Caco-2 (cell line): ENCODE measurements at regions not wholly inside any gene's neighbourhood (a gene's known extent, or its start where the extent isn't known, plus 50 kb on each side); places are given as distances from the start of the nearest gene placed in this dataset.

Experiments
- BruUV-seq: library from RNA; stranded (reverse); fragments of 400-500 nt; replicated peaks from 2 replicates; lab custom pipeline; 2021; lab: Mats Ljungman, UMichigan
- CTCF ChIA-PET: fragments of 300-600 bp; sonication (Branson Sonifier 250); formaldehyde crosslinking; loops from one replicate; lab custom pipeline; 2022; ENCODE audit warnings: antibody characterized with exemption; lab: Charles Lee
- POLR2A ChIA-PET: fragments of 300-600 bp; sonication (Branson Sonifier 250); formaldehyde crosslinking; loops from one replicate; lab custom pipeline; 2022; ENCODE audit warnings: antibody characterized with exemption; lab: Charles Lee
- DNase-seq, 2 experiments: peaks; one replicate each; pipeline versions ENCODE4 v3.0.0 to v3.0.0-alpha.2; 2020 to 2022
- H3K27me3 ChIP-seq: replicated peaks from 2 replicates; pipeline ENCODE4 v1.6.0; 2011; ENCODE audit warnings: low read length; ENCODE audit not compliant: control insufficient read depth, insufficient read depth
- H3K36me3 ChIP-seq: 2 replicates; pipeline ENCODE4 v1.5.1; 2011; ENCODE audit warnings: low read length; ENCODE audit not compliant: control insufficient read depth, insufficient read depth
- H3K4me1 ChIP-seq: fragments of 250-450 bp; sonication (Bioruptor Pico); 2 replicates; pipeline ENCODE4 v1.5.1; 2020; ENCODE audit warnings: mild to moderate bottlenecking
- H3K4me3 ChIP-seq: 2 replicates; pipeline ENCODE4 v1.5.1; 2011; ENCODE audit warnings: low read depth, mild to moderate bottlenecking, control low read depth, low read length
- H3K9me3 ChIP-seq: fragments of 250-450 bp; sonication (Bioruptor Pico); 2 replicates; pipeline ENCODE4 v1.5.1; 2020; ENCODE audit warnings: mild to moderate bottlenecking, moderate library complexity
- H3K27ac Mint-ChIP-seq: one replicate; pipeline ENCODE4 v1.8.0; 2022; ENCODE audit warnings: mixed read lengths; ENCODE audit not compliant: unreplicated experiment
- H3K27me3 Mint-ChIP-seq: one replicate; pipeline ENCODE4 v1.8.0; 2022; ENCODE audit warnings: mixed read lengths; ENCODE audit not compliant: insufficient read depth, unreplicated experiment
- H3K36me3 Mint-ChIP-seq: one replicate; pipeline ENCODE4 v1.8.0; 2022; ENCODE audit warnings: mild to moderate bottlenecking, mixed read lengths; ENCODE audit not compliant: insufficient read depth, unreplicated experiment
- H3K4me1 Mint-ChIP-seq: one replicate; pipeline ENCODE4 v1.8.0; 2022; ENCODE audit warnings: low read depth, mixed read lengths; ENCODE audit not compliant: unreplicated experiment
- H3K4me3 Mint-ChIP-seq: one replicate; pipeline ENCODE4 v1.8.0; 2022; ENCODE audit warnings: mild to moderate bottlenecking, moderate library complexity, mixed read lengths; ENCODE audit not compliant: unreplicated experiment
- H3K9me3 Mint-ChIP-seq: one replicate; pipeline ENCODE4 v1.8.0; 2022; ENCODE audit warnings: mixed read lengths; ENCODE audit not compliant: unreplicated experiment
- CTCF ChIP-seq, 2 experiments: fragments of 200-600 bp in 1 of 2; IDR thresholded peaks; 1 replicate in 1 of 2; 2 replicates in 1 of 2; pipeline versions ENCODE4 v1.5.1 to v1.8.0; 2011 to 2022; ENCODE audit warnings: antibody characterized with exemption in 1 of 2, control low read depth in 1 of 2, inconsistent platforms in 1 of 2, low read depth in 1 of 2, low read length in 1 of 2, mild to moderate bottlenecking in 1 of 2, moderate library complexity in 1 of 2; ENCODE audit not compliant: insufficient read depth in 1 of 2, severe bottlenecking in 1 of 2, unreplicated experiment in 1 of 2
- intact Hi-C: fragments of 100-400 bp; cut with micrococcal nuclease; formaldehyde crosslinking; loops from one replicate; pipeline ENCODE4 v1.10.0; 2022; ENCODE audit not compliant: unreplicated experiment

DNA sequence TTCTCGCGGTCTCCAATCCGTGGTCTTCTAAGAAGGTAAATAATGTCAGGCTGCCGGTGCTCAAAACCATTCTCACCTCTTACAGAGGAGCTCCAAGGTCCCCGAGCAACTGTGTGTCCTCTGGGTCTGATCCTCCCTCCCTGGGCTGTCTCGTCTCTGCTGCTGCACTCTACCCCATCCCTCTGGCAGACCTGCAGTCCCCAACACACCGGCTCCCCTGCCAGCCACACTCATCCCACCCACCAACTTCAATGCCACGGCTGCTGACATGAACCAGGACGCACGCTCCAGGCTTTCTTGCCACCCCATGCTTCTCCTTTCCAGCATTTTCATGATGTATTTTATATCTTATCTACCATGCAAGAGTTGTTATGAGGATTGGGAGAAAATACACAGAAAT lies 559.5 kb upstream of the SALL3 start:
- ChIA-PET CTCF (no interaction called here), POLR2A (no interaction called here)
- Mint-ChIP-seq H3K4me1 (no peaks in the 10 kb centered on the region), H3K4me3 (no peak overlapping the region), H3K27ac (no peak overlapping the region), H3K36me3 (no peaks in the 10 kb centered on the region), H3K9me3 (no peaks in the 10 kb centered on the region), H3K27me3 (peaks cover 3% of the 10 kb centered on the region)
- BruUV-seq, result no TSS peak
- Histone ChIP-seq H3K4me1 (no peaks in the 10 kb centered on the region), H3K36me3 (no peaks in the 10 kb centered on the region), H3K9me3 (no peaks in the 10 kb centered on the region), H3K27me3 (no peaks in the 10 kb centered on the region), H3K4me3 (no peak overlapping the region)
- no peak for TF ChIP-seq CTCF (IDR thresholded peaks at IDR 0.05; ENCODE audit: insufficient read depth in 1 of 2, low read depth in 1 of 2, low read length in 1 of 2, severe bottlenecking in 1 of 2, unreplicated experiment in 1 of 2)
- intact Hi-C loops, result no loop called here
- DNase-seq, result no peak

DNA sequence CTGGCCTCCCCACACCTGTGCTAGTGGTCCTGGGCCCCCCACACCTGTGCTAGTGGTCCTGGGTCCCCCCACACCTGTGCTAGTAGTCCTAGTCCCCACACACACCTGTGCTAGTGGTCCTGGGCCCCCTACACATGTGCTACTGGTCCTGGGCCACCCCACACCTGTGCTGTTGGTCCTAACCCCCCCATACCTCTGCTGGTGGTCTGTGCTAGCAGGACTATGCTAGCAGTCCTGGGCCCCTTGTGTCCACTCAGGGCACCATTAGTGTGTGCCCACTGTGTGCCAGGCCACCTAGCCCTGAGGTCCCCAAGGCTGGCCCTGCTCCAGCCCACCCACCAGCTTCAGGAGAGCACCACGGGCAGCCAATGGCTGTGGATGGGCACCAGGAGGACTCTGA lies 558.2 kb upstream of the SALL3 start:
- Histone ChIP-seq H3K4me3 (no peak overlapping the region), H3K27me3 (no peaks in the 10 kb centered on the region), H3K9me3 (no peaks in the 10 kb centered on the region), H3K4me1 (no peaks in the 10 kb centered on the region), H3K36me3 (no peaks in the 10 kb centered on the region)
- Mint-ChIP-seq H3K4me1 (no peaks in the 10 kb centered on the region), H3K9me3 (no peaks in the 10 kb centered on the region), H3K4me3 (no peak overlapping the region), H3K27me3 (peaks cover 3% of the 10 kb centered on the region), H3K27ac (no peak overlapping the region), H3K36me3 (no peaks in the 10 kb centered on the region)
- intact Hi-C loops, result no loop called here
- no peak for DNase-seq
- no peak for TF ChIP-seq CTCF (IDR thresholded peaks at IDR 0.05; ENCODE audit: insufficient read depth in 1 of 2, low read depth in 1 of 2, low read length in 1 of 2, severe bottlenecking in 1 of 2, unreplicated experiment in 1 of 2)
- CTCF ChIA-PET, result no interaction called here
- BruUV-seq, result no TSS peak
- POLR2A ChIA-PET, result no interaction called here

GRCh38 chr18:78422336-78422735 lies 557.3 kb upstream of the SALL3 start:
- ChIA-PET POLR2A (no interaction called here), CTCF (no interaction called here)
- no peak overlapping the region for H3K4me3 ChIP-seq
- no peak overlapping the region for H3K4me3 Mint-ChIP-seq
- H3K27me3 ChIP-seq, result no peaks in the 10 kb centered on the region
- no peak for DNase-seq
- no peak overlapping the region for H3K27ac Mint-ChIP-seq
- H3K27me3 Mint-ChIP-seq, result peaks cover 3% of the 10 kb centered on the region
- no peaks in the 10 kb centered on the region for H3K36me3 ChIP-seq
- no TSS peak for BruUV-seq
- H3K9me3 ChIP-seq, result no peaks in the 10 kb centered on the region
- H3K9me3 Mint-ChIP-seq, result no peaks in the 10 kb centered on the region
- intact Hi-C loops, result no loop called here
- H3K36me3 Mint-ChIP-seq, result no peaks in the 10 kb centered on the region
- TF ChIP-seq CTCF (IDR thresholded peaks at IDR 0.05; ENCODE audit: insufficient read depth in 1 of 2, low read depth in 1 of 2, low read length in 1 of 2, severe bottlenecking in 1 of 2, unreplicated experiment in 1 of 2), result no peak
- H3K4me1 Mint-ChIP-seq, result no peaks in the 10 kb centered on the region
- no peaks in the 10 kb centered on the region for H3K4me1 ChIP-seq
